Tibial nerve (tissue), 4 donors: ENCODE measurements at regions not wholly inside any gene's neighbourhood (a gene's known extent, or its start where the extent isn't known, plus 50 kb on each side); places are given as distances from the start of the nearest gene placed in this dataset.

Source experiments
- EP300 ChIP-seq, 2 donors: sonication (generic); formaldehyde crosslinking; IDR thresholded peaks; one replicate each; pipeline ENCODE4 v1.6.1; 2017; ENCODE audit warnings: antibody characterized with exemption in 2 of 2, mild to moderate bottlenecking in 1 of 2
- TF ChIP-seq, protein P1 (sequence below), 5 experiments: fragments of 200-600 bp in 3 of 5; fragments of 450-650 bp in 2 of 5; sonication (generic) in 3 of 5; IDR thresholded peaks; one replicate each; pipeline ENCODE4 v1.5.1; 2016 to 2019; ENCODE audit warnings: antibody characterized with exemption in 5 of 5, mild to moderate bottlenecking in 3 of 5, moderate library complexity in 2 of 5

DNA sequence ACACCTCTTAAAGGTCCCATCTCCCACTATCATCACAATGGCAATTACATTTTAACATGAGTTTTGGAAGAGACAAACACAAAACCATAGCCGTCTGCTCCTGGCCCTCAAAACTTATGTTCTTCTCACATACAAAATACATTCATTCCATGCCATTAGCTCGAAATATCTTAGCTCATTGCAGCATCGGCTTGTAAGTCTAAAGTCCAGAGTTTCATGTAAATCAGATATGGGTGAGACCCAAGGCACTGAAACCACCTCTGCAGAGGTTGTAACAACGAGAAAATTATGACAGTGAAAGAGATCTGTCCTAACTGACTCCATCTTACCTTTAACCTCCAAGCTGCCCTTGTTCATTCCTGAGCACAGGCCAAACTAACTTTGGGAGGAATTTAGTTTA lies 635.0 kb upstream of the SPRY2 start:
- TF ChIP-seq, protein P1, sequence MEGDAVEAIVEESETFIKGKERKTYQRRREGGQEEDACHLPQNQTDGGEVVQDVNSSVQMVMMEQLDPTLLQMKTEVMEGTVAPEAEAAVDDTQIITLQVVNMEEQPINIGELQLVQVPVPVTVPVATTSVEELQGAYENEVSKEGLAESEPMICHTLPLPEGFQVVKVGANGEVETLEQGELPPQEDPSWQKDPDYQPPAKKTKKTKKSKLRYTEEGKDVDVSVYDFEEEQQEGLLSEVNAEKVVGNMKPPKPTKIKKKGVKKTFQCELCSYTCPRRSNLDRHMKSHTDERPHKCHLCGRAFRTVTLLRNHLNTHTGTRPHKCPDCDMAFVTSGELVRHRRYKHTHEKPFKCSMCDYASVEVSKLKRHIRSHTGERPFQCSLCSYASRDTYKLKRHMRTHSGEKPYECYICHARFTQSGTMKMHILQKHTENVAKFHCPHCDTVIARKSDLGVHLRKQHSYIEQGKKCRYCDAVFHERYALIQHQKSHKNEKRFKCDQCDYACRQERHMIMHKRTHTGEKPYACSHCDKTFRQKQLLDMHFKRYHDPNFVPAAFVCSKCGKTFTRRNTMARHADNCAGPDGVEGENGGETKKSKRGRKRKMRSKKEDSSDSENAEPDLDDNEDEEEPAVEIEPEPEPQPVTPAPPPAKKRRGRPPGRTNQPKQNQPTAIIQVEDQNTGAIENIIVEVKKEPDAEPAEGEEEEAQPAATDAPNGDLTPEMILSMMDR (IDR thresholded peaks at IDR 0.05) = no peak
- TF ChIP-seq EP300 (IDR thresholded peaks at IDR 0.05) = no peak
